Heart left ventricle (tissue), 13 donors: ENCODE measurements at regions not wholly inside any gene's neighbourhood (a gene's known extent, or its start where the extent isn't known, plus 50 kb on each side); places are given as distances from the start of the nearest gene placed in this dataset.
"Not testable (repeated sequence)": the region's sequence is repeated elsewhere in the genome, so short reads cannot be mapped to it uniquely, and the experiment has no call there.

Experiments
- POLR2A ChIP-seq, 2 donors: fragments of 450-650 bp; IDR thresholded peaks; one replicate each; pipeline ENCODE4 v1.6.1; 2017; ENCODE audit warnings: antibody characterized with exemption in 2 of 2, mild to moderate bottlenecking in 2 of 2, moderate library complexity in 2 of 2
- TF ChIP-seq, protein P1 (sequence below), 12 donors: fragments of 200-600 bp; sonication (generic) in 4 of 12; IDR thresholded peaks; one replicate each; pipeline versions ENCODE4 v1.5.0 to v1.8.0; 2018 to 2022; ENCODE audit warnings: antibody characterized with exemption in 12 of 12, mild to moderate bottlenecking in 5 of 12
- donor health status: ischemic (EF 13 %, LVEDD 7.1; RV severe dilation, severe dysfunction).
- donor health status: DM: no; HTN: yes; CAD: no.
- donor health status: DM: no; HTN: no; CAD: no.
- donor health status: ischemic (EF 25% LVEDD 6.9; RV normal size, moderate dysfunction).
- donor health status: ischemic (EF 25% LVEDD 5.7; RV mildly dilated, moderate dysfunction).
- donor health status: ischemic (EF 35%, LVEDD 5.7; RV mildly dilated, moderate dysfunction).
- donor health status: nonischemic (EF 11% LVEDD 7.7; RV severe dilation, severe dysfunction).
- donor health status: DM: yes; HTN: yes; CAD: no.
- donor health status: PGD.
- donor health status: ischemic (EF 29% LVEDD 5.4; RV normal size, mild dysfunction).
- donor health status: nonischemic (EF 23%, LVEDD 6.1; RV moderate dilation, normal function).

DNA sequence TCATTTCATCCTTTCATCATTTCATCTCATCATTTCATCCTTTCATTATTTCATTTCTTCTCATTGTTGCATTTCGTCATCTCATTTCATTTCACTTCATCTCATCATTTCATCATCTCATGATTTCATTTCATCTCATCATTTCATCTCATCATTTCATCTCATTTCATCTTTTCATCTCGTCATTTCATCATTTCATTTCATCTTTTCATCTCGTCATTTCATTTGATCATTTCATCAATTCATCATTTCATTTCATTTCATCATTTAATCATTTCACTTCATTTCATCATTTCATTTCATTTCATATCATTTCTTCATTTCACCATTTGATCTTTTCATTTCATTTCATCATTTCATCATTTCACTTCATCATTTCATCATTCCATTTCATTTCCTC is 131.3 kb upstream of the TP53TG3 start:
- TF ChIP-seq, protein P1, sequence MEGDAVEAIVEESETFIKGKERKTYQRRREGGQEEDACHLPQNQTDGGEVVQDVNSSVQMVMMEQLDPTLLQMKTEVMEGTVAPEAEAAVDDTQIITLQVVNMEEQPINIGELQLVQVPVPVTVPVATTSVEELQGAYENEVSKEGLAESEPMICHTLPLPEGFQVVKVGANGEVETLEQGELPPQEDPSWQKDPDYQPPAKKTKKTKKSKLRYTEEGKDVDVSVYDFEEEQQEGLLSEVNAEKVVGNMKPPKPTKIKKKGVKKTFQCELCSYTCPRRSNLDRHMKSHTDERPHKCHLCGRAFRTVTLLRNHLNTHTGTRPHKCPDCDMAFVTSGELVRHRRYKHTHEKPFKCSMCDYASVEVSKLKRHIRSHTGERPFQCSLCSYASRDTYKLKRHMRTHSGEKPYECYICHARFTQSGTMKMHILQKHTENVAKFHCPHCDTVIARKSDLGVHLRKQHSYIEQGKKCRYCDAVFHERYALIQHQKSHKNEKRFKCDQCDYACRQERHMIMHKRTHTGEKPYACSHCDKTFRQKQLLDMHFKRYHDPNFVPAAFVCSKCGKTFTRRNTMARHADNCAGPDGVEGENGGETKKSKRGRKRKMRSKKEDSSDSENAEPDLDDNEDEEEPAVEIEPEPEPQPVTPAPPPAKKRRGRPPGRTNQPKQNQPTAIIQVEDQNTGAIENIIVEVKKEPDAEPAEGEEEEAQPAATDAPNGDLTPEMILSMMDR (IDR thresholded peaks at IDR 0.05) = not testable (repeated sequence)
- TF ChIP-seq POLR2A (IDR thresholded peaks at IDR 0.05) = not testable (repeated sequence)
